HFFc6 (cell line): ENCODE measurements at regions not wholly inside any gene's neighbourhood (a gene's known extent, or its start where the extent isn't known, plus 50 kb on each side); places are given as distances from the start of the nearest gene placed in this dataset.

Experiments
- DNase-seq: peaks from one replicate; pipeline ENCODE4 v3.0.0-alpha.2; 2018
- H3K27ac Mint-ChIP-seq: 2 replicates; pipeline ENCODE4 v1.8.0; 2020; ENCODE audit warnings: mild to moderate bottlenecking, mixed read lengths
- H3K27me3 Mint-ChIP-seq: 2 replicates; pipeline ENCODE4 v1.8.0; 2021; ENCODE audit warnings: mild to moderate bottlenecking, moderate library complexity, mixed read lengths; ENCODE audit not compliant: insufficient read depth
- H3K36me3 Mint-ChIP-seq: 2 replicates; pipeline ENCODE4 v1.8.0; 2021; ENCODE audit warnings: low read depth, mixed read lengths
- H3K4me1 Mint-ChIP-seq: 2 replicates; pipeline ENCODE4 v1.8.0; 2020; ENCODE audit warnings: low read depth, mixed read lengths
- H3K4me3 Mint-ChIP-seq: 2 replicates; pipeline ENCODE4 v1.8.0; 2020; ENCODE audit warnings: mild to moderate bottlenecking, moderate library complexity, mixed read lengths
- H3K9me3 Mint-ChIP-seq: 2 replicates; pipeline ENCODE4 v1.8.0; 2020; ENCODE audit warnings: mild to moderate bottlenecking, mixed read lengths
- TF ChIP-seq, protein P1 (sequence below): fragments of 200-600 bp; sonication (generic); IDR thresholded peaks from 2 replicates; pipeline ENCODE4 v1.5.0; 2021; ENCODE audit warnings: antibody characterized with exemption, mild to moderate bottlenecking

DNA sequence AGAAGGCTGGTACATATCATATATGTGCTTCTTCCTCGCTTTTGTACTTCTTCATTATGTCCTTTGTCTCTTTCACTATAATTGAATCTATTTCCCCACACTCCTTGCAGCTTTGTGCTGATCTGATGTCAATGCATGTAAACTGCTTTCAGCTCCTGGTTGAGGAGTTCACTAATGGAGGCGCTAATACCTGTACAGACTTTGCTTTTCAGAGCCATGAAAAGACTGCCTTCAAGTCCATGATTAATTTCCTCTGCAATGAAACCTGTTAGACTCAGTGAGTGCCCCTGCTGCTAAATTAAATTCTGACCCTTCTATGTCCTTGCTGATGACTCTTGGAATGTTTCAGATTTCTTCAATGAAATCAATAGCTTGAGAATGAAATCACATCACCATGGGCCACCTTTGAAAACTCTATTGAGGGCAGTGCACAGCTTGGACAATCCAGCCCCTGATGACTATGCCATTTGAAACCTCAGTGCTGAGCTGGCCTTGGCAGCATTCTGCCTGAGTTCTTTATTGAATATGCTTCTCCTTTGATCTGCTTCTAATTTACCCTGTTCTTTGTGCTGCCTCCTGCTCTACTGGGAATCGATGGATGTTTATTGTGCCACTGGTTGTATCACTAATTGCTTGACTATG lies 358.2 kb upstream of the DMAC1 start:
- Mint-ChIP-seq H3K36me3 (no peaks in the 10 kb centered on the region), H3K4me1 (no peaks in the 10 kb centered on the region), H3K9me3 (peaks cover 20% of the 10 kb centered on the region), H3K27me3 (no peaks in the 10 kb centered on the region), H3K27ac (no peak overlapping the region), H3K4me3 (no peak overlapping the region)
- TF ChIP-seq, protein P1, sequence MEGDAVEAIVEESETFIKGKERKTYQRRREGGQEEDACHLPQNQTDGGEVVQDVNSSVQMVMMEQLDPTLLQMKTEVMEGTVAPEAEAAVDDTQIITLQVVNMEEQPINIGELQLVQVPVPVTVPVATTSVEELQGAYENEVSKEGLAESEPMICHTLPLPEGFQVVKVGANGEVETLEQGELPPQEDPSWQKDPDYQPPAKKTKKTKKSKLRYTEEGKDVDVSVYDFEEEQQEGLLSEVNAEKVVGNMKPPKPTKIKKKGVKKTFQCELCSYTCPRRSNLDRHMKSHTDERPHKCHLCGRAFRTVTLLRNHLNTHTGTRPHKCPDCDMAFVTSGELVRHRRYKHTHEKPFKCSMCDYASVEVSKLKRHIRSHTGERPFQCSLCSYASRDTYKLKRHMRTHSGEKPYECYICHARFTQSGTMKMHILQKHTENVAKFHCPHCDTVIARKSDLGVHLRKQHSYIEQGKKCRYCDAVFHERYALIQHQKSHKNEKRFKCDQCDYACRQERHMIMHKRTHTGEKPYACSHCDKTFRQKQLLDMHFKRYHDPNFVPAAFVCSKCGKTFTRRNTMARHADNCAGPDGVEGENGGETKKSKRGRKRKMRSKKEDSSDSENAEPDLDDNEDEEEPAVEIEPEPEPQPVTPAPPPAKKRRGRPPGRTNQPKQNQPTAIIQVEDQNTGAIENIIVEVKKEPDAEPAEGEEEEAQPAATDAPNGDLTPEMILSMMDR: no peak
- no peak for DNase-seq

DNA sequence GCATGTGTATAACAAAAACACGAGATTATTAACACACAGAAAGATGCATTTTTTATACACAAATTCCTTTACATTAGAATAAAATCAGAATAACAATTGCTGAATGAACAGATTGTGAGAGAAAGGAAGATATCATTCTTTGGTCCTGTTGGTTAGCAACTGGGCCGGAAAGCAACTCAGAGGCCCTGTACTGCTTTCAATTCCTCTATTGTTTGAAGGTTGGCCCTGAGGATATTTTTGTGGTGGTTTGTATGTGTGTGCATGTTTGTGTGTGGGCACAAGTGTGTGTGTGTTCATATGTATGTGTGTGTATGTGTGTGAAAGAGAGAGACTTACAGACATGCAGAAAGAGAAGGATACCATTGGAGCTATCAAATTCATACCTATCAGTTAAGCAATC lies 356.8 kb upstream of the DMAC1 start:
- H3K4me3 Mint-ChIP-seq: no peak overlapping the region
- H3K36me3 Mint-ChIP-seq: no peaks in the 10 kb centered on the region
- DNase-seq: no peak
- peaks cover 28% of the 10 kb centered on the region for H3K9me3 Mint-ChIP-seq
- no peaks in the 10 kb centered on the region for H3K4me1 Mint-ChIP-seq
- no peaks in the 10 kb centered on the region for H3K27me3 Mint-ChIP-seq
- TF ChIP-seq, protein P1: no peak
- H3K27ac Mint-ChIP-seq: no peak overlapping the region

DNA sequence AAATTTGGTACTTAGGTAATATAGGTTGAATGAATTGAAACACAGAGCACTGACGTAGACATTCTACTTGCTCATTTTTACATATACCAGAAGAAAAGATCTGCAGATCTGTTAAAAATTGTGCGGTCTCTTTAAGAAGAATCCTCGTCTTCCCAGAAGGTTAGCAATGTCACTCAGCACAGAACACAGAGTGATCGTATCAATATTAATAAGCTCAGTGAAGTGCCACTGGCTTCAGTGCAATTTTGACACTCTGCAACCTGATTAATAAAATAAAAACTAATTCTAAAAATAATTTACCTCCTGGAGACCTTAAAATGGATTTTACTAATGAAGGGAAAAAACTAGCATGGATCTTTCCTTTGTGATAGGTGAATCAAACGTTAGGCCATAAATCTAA lies 356.1 kb upstream of the DMAC1 start:
- Mint-ChIP-seq H3K4me3 (no peak overlapping the region), H3K27ac (no peak overlapping the region)
- TF ChIP-seq, protein P1: no peak

DNA sequence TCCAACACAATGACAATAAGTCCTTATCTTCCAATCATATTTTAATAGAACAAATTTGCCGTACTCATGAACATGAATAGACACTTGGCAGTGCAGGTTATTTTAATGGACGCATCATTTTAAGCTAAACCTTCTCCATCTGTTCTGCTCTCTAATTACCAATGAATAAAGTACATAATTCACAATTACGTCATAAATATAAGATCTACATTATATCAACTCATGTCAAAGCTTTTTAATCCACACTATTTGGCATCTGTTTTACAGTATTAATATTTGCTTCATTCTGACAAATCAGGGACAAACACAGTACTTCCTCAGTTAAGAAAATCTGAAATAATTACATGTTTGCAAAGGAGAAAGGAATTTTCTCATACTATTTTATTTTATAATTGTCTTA lies 344.1 kb upstream of the DMAC1 start:
- Mint-ChIP-seq H3K36me3 (no peaks in the 10 kb centered on the region), H3K4me3 (no peak overlapping the region), H3K9me3 (peaks cover 49% of the 10 kb centered on the region), H3K27ac (no peak overlapping the region), H3K27me3 (no peaks in the 10 kb centered on the region), H3K4me1 (no peaks in the 10 kb centered on the region)
- TF ChIP-seq, protein P1: no peak
- no peak for DNase-seq

More for the DNA sequence above, 356.1 kb upstream of the DMAC1 start:
- Mint-ChIP-seq H3K36me3 (no peaks in the 10 kb centered on the region), H3K27me3 (no peaks in the 10 kb centered on the region), H3K9me3 (peaks cover 33% of the 10 kb centered on the region), H3K4me1 (no peaks in the 10 kb centered on the region)
- DNase-seq: no peak

DNA sequence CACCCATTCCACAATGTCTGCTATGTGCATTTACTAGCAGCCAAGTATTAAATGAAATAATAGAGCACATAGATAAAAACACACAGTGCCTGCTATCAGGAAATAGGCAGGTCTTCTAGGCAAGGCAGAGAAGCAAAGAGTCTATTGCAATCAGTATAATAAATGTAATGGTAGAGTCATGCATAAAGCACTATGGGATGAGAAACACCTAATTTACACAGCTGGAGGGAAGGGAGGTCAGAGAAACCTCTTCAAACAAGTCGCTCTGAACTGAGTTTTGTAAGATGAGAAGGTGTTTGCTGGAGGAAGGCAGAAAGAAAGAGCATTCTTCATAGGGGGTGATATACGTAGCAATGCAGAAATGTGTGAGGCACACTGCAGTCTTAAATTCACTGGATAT lies 341.0 kb upstream of the DMAC1 start:
- Mint-ChIP-seq H3K27me3 (no peaks in the 10 kb centered on the region), H3K4me1 (no peaks in the 10 kb centered on the region), H3K27ac (no peak overlapping the region), H3K4me3 (no peak overlapping the region), H3K9me3 (peaks cover 54% of the 10 kb centered on the region), H3K36me3 (no peaks in the 10 kb centered on the region)
- DNase-seq: no peak
- TF ChIP-seq, protein P1: no peak

DNA sequence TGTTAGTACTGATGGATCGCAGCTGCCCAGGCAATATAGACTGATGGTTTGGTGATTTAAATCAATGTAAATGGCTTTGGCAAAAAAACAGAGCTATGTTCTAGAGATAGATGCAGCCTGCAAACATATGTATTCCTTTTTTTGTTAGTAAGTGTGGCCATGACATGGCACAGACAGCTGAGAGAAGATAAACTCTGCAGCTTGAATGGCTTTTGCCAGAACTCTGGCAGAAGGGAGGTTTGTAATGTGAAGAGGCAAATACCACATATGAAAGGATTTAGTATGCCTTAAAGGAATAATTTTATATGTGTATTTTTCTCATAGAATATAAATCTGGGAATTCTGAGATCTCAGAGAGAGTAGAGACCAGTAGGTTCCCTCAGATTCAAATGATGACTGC lies 340.2 kb upstream of the DMAC1 start:
- no peaks in the 10 kb centered on the region for H3K4me1 Mint-ChIP-seq
- H3K27ac Mint-ChIP-seq: no peak overlapping the region
- no peak for DNase-seq
- H3K9me3 Mint-ChIP-seq: peaks cover 54% of the 10 kb centered on the region
- H3K4me3 Mint-ChIP-seq: no peak overlapping the region
- H3K27me3 Mint-ChIP-seq: no peaks in the 10 kb centered on the region; the same call in 1 of the 2 replicates
- H3K36me3 Mint-ChIP-seq: no peaks in the 10 kb centered on the region
- TF ChIP-seq, protein P1: no peak
